ENCODE measurements at regions not wholly inside any gene's neighbourhood (a gene's known extent, or its start where the extent isn't known, plus 50 kb on each side); places are given as distances from the start of the nearest gene placed in this dataset.

DNA sequence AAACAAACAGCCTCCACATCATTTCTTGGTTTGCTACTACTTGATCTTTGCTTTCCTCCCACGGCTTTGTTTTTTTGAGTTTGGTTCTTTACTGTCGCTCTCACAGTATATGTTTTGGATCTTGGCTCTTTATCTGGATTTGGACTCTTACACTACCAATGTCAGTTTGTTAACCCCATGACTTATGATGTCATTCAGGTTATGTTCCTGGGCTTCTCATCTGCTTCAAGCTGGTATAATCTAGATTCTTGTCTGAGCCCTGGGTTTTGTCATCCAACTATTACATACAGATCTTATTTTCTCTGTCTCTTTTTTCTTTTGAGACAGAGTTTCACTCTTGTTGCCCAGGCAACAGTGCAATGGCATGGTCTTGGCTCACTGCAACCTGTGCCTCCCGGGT is 482.9 kb upstream of the TEX13C start:
- DNase-seq (ENCODE audit: low spot score), result no peak
- no peaks in the 10 kb centered on the region for H3K4me1 ChIP-seq
- H3K27ac ChIP-seq, result no peak overlapping the region
- H3K27me3 Mint-ChIP-seq (ENCODE audit: insufficient read depth, low read depth), result no peaks in the 10 kb centered on the region
- no peaks in the 10 kb centered on the region for H3K36me3 ChIP-seq
- H2AFZ ChIP-seq (replicated peaks), result no peak overlapping the region
- H3K4me2 ChIP-seq, result no peak overlapping the region
- no peaks in the 10 kb centered on the region for H3K9me3 Mint-ChIP-seq
- H3K4me1 Mint-ChIP-seq, result peaks cover 2% of the 10 kb centered on the region
- H3K27ac Mint-ChIP-seq, result no peak overlapping the region
- no peaks in the 10 kb centered on the region for H4K20me1 ChIP-seq (ENCODE audit: low read depth)
- no peaks in the 10 kb centered on the region for H3F3A ChIP-seq (ENCODE audit: low read depth)
- no peak overlapping the region for H3K9ac ChIP-seq
- TF ChIP-seq CTCF (IDR thresholded peaks at IDR 0.05) (no peak), EZH2phosphoT487 (IDR thresholded peaks at IDR 0.05) (no peak), EZH2 (IDR thresholded peaks at IDR 0.05) (no peak)
- H3K4me3 Mint-ChIP-seq, result no peak overlapping the region
- H3K9me3 ChIP-seq (ENCODE audit: low read depth), result no peaks in the 10 kb centered on the region
- no peaks in the 10 kb centered on the region for H3K27me3 ChIP-seq
- no peaks in the 10 kb centered on the region for H3K79me2 ChIP-seq (ENCODE audit: low read depth)
- H3K36me3 Mint-ChIP-seq, result no peaks in the 10 kb centered on the region
- no peak overlapping the region for H3K4me3 ChIP-seq

GRCh38 chrX:124842205-124842604 is 477.5 kb upstream of the TEX13C start:
- H3K9me3 Mint-ChIP-seq, result no peaks in the 10 kb centered on the region
- Histone ChIP-seq H4K20me1 (ENCODE audit: low read depth) (no peaks in the 10 kb centered on the region), H3K79me2 (ENCODE audit: low read depth) (no peaks in the 10 kb centered on the region), H3K27me3 (no peaks in the 10 kb centered on the region), H3K9me3 (ENCODE audit: low read depth) (no peaks in the 10 kb centered on the region), H3K27ac (no peak overlapping the region), H3K4me2 (no peak overlapping the region), H3F3A (ENCODE audit: low read depth) (no peaks in the 10 kb centered on the region), H3K4me1 (no peaks in the 10 kb centered on the region), H3K4me3 (no peak overlapping the region), H3K9ac (no peak overlapping the region), H3K36me3 (no peaks in the 10 kb centered on the region), H2AFZ (replicated peaks) (no peak overlapping the region)
- H3K27ac Mint-ChIP-seq, result no peak overlapping the region
- TF ChIP-seq CTCF (IDR thresholded peaks at IDR 0.05), result no peak
- no peak for TF ChIP-seq EZH2 (IDR thresholded peaks at IDR 0.05)
- no peaks in the 10 kb centered on the region for H3K27me3 Mint-ChIP-seq (ENCODE audit: insufficient read depth, low read depth)
- peaks cover 5% of the 10 kb centered on the region for H3K4me1 Mint-ChIP-seq
- no peak for DNase-seq (ENCODE audit: low spot score)
- no peak overlapping the region for H3K4me3 Mint-ChIP-seq
- no peaks in the 10 kb centered on the region for H3K36me3 Mint-ChIP-seq

- H3K27me3 Mint-ChIP-seq (ENCODE audit: insufficient read depth, low read depth), result no peaks in the 10 kb centered on the region
- H3K4me3 Mint-ChIP-seq, result no peak overlapping the region
- Histone ChIP-seq H3K79me2 (ENCODE audit: low read depth) (no peaks in the 10 kb centered on the region), H3K36me3 (no peaks in the 10 kb centered on the region), H3K4me2 (no peak overlapping the region), H3K9ac (no peak overlapping the region), H3K9me3 (ENCODE audit: low read depth) (peaks cover 3% of the 10 kb centered on the region), H4K20me1 (ENCODE audit: low read depth) (no peaks in the 10 kb centered on the region), H3F3A (ENCODE audit: low read depth) (no peaks in the 10 kb centered on the region), H2AFZ (replicated peaks) (no peak overlapping the region), H3K4me1 (no peaks in the 10 kb centered on the region), H3K27ac (no peak overlapping the region), H3K4me3 (no peak overlapping the region), H3K27me3 (no peaks in the 10 kb centered on the region)
- peaks cover 2% of the 10 kb centered on the region for H3K9me3 Mint-ChIP-seq
- DNase-seq (ENCODE audit: low spot score), result no peak
- H3K27ac Mint-ChIP-seq, result no peak overlapping the region
- no peaks in the 10 kb centered on the region for H3K4me1 Mint-ChIP-seq
- TF ChIP-seq EZH2 (IDR thresholded peaks at IDR 0.05) (no peak), CTCF (IDR thresholded peaks at IDR 0.05) (no peak), EZH2phosphoT487 (IDR thresholded peaks at IDR 0.05) (no peak)
- no peaks in the 10 kb centered on the region for H3K36me3 Mint-ChIP-seq
Observed at GRCh38 chrX:124860736-124861135, 458.9 kb upstream of the TEX13C start.

GRCh38 chrX:124862301-124862700 is 457.4 kb upstream of the TEX13C start:
- no peak for DNase-seq (ENCODE audit: low spot score)
- peaks cover 7% of the 10 kb centered on the region for H3K9me3 ChIP-seq (ENCODE audit: low read depth)
- H3K4me1 Mint-ChIP-seq, result no peaks in the 10 kb centered on the region
- no peak for TF ChIP-seq EZH2phosphoT487 (IDR thresholded peaks at IDR 0.05)
- no peak for TF ChIP-seq CTCF (IDR thresholded peaks at IDR 0.05)
- no peak for TF ChIP-seq EZH2 (IDR thresholded peaks at IDR 0.05)
- no peak overlapping the region for H3K27ac Mint-ChIP-seq
- no peaks in the 10 kb centered on the region for H3K36me3 ChIP-seq
- no peak overlapping the region for H3K9ac ChIP-seq
- no peak overlapping the region for H3K4me2 ChIP-seq
- no peak overlapping the region for H3K4me3 ChIP-seq
- H3K27ac ChIP-seq, result no peak overlapping the region
- no peaks in the 10 kb centered on the region for H3K27me3 ChIP-seq
- H4K20me1 ChIP-seq (ENCODE audit: low read depth), result no peaks in the 10 kb centered on the region
- H2AFZ ChIP-seq (replicated peaks), result no peak overlapping the region
- H3K36me3 Mint-ChIP-seq, result no peaks in the 10 kb centered on the region
- peaks cover 2% of the 10 kb centered on the region for H3K9me3 Mint-ChIP-seq
- no peaks in the 10 kb centered on the region for H3K79me2 ChIP-seq (ENCODE audit: low read depth)
- no peak overlapping the region for H3K4me3 Mint-ChIP-seq
- no peaks in the 10 kb centered on the region for H3K27me3 Mint-ChIP-seq (ENCODE audit: insufficient read depth, low read depth)
- no peaks in the 10 kb centered on the region for H3F3A ChIP-seq (ENCODE audit: low read depth)
- no peaks in the 10 kb centered on the region for H3K4me1 ChIP-seq
